ENCODE measurements at regions not wholly inside any gene's neighbourhood (a gene's known extent, or its start where the extent isn't known, plus 50 kb on each side); places are given as distances from the start of the nearest gene placed in this dataset.

DNA sequence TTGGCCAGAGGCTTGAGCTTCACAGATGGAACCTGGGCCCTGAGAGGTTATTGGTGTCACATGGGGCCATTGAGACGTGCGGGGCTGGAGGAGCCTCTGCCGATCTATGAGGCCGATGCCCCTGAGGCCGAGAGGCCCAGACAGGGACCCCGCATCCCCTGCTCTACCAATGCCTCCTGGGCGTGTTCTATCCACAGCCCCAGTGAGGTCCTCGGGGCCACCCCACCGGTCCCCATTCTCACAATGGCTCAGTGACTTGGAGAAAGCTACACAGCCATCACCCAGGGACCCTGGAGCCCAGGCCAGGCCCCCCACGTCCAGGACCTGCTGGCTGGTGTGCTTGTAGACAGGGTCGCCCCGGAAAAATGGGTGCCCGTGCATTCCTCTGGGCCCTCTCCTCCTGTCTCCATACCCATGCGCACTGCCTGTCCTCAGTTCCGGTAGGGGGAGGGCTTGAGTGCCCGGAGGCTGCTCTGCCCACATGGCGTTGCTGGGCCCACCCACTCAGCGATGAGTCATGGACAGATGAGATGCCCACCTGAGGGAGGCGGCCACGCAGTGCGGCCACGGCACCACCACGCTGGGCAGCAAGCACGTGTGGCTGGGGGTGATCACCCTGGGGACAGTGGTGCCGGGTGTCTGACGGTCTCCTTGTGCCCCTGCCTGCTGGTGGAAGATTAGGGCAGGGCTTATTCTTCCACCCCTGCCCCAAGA is 1224.7 kb downstream of the BRD1 start:
- POLR2A ChIA-PET = no interaction called here

GRCh38 chr22:48600681-48601080 is 1227.0 kb downstream of the BRD1 start:
- Histone ChIP-seq H3K27me3 (ENCODE audit: control insufficient read depth, insufficient read depth, low read length) (peaks cover under 1% of the 10 kb centered on the region; the same call in 1 of the 2 replicates), H3K27ac (ENCODE audit: low read length) (no peak overlapping the region), H3K4me1 (ENCODE audit: control insufficient read depth, insufficient read depth, low read length) (no peaks in the 10 kb centered on the region), H3K4me3 (ENCODE audit: low read depth in 2 of 2, low read length in 2 of 2) (no peak overlapping the region), H3K9me3 (ENCODE audit: control insufficient read depth, insufficient read depth, low read depth, low read length) (no peaks in the 10 kb centered on the region), H3K36me3 (ENCODE audit: control insufficient read depth, insufficient read depth, low read length) (no peaks in the 10 kb centered on the region)
- intact Hi-C loops (cut with micrococcal nuclease; ENCODE audit: unreplicated experiment) = no loop called here
- BruUV-seq (replicated peaks) = no TSS peak
- ChIA-PET CTCF (no interaction called here), POLR2A (no interaction called here)
- in situ Hi-C loops (cut with HindIII; ENCODE audit: low pct_unique_long_range_greater_than_20kb, low sequenced_read_pairs) = no loop called here
- TF ChIP-seq SIN3A (IDR thresholded peaks at IDR 0.05; ENCODE audit: borderline replicate concordance, insufficient read depth, low read depth, low read length) (no peak), POLR2AphosphoS5 (IDR thresholded peaks at IDR 0.05; ENCODE audit: low read depth, low read length) (no peak), TCF7L2 (IDR thresholded peaks at IDR 0.05; ENCODE audit: low read depth, low read length) (no peak), REST (IDR thresholded peaks at IDR 0.05; ENCODE audit: insufficient read depth in 1 of 2, low read depth in 2 of 2, low read length in 1 of 2) (no peak)
- TF ChIP-seq, protein P1, sequence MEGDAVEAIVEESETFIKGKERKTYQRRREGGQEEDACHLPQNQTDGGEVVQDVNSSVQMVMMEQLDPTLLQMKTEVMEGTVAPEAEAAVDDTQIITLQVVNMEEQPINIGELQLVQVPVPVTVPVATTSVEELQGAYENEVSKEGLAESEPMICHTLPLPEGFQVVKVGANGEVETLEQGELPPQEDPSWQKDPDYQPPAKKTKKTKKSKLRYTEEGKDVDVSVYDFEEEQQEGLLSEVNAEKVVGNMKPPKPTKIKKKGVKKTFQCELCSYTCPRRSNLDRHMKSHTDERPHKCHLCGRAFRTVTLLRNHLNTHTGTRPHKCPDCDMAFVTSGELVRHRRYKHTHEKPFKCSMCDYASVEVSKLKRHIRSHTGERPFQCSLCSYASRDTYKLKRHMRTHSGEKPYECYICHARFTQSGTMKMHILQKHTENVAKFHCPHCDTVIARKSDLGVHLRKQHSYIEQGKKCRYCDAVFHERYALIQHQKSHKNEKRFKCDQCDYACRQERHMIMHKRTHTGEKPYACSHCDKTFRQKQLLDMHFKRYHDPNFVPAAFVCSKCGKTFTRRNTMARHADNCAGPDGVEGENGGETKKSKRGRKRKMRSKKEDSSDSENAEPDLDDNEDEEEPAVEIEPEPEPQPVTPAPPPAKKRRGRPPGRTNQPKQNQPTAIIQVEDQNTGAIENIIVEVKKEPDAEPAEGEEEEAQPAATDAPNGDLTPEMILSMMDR (IDR thresholded peaks at IDR 0.05) = no peak
- ATAC-seq = no peak
- DNase-seq (ENCODE audit: low read depth, low spot score) = no peak

More for the DNA sequence above, 1224.7 kb downstream of the BRD1 start:
- Histone ChIP-seq H3K9me3 (ENCODE audit: control insufficient read depth, insufficient read depth, low read depth, low read length) (no peaks in the 10 kb centered on the region), H3K4me3 (ENCODE audit: low read depth in 2 of 2, low read length in 2 of 2) (no peak overlapping the region), H3K27me3 (ENCODE audit: control insufficient read depth, insufficient read depth, low read length) (no peaks in the 10 kb centered on the region), H3K27ac (ENCODE audit: low read length) (no peak overlapping the region), H3K36me3 (ENCODE audit: control insufficient read depth, insufficient read depth, low read length) (no peaks in the 10 kb centered on the region), H3K4me1 (ENCODE audit: control insufficient read depth, insufficient read depth, low read length) (no peaks in the 10 kb centered on the region)
- CTCF ChIA-PET = no interaction called here
- ATAC-seq (no peak), DNase-seq (ENCODE audit: low read depth, low spot score) (no peak)
- no peak for TF ChIP-seq REST (IDR thresholded peaks at IDR 0.05; ENCODE audit: insufficient read depth in 1 of 2, low read depth in 2 of 2, low read length in 1 of 2)
- TF ChIP-seq TCF7L2 (IDR thresholded peaks at IDR 0.05; ENCODE audit: low read depth, low read length) = no peak
- TF ChIP-seq POLR2AphosphoS5 (IDR thresholded peaks at IDR 0.05; ENCODE audit: low read depth, low read length) = no peak
- no peak for TF ChIP-seq SIN3A (IDR thresholded peaks at IDR 0.05; ENCODE audit: borderline replicate concordance, insufficient read depth, low read depth, low read length)
- TF ChIP-seq, protein P1 (IDR thresholded peaks at IDR 0.05) = no peak
- in situ Hi-C loops (cut with HindIII; ENCODE audit: low pct_unique_long_range_greater_than_20kb, low sequenced_read_pairs) (no loop called here), intact Hi-C loops (cut with micrococcal nuclease; ENCODE audit: unreplicated experiment) (no loop called here)
- no TSS peak for BruUV-seq (replicated peaks)

Measured in Panc1 (cell line).